HG02588 (cell line): ENCODE measurements at regions not wholly inside any gene's neighbourhood (a gene's known extent, or its start where the extent isn't known, plus 50 kb on each side); places are given as distances from the start of the nearest gene placed in this dataset.
"Not testable (repeated sequence)": the region's sequence is repeated elsewhere in the genome, so short reads cannot be mapped to it uniquely, and the experiment has no call there.

Source experiments
- ATAC-seq: cut with Tn5 transposase; IDR thresholded peaks from one replicate; pipeline ENCODE4 v1.9.1; 2021; ENCODE audit warnings: mild to moderate bottlenecking, moderate library complexity; ENCODE audit not compliant: unreplicated experiment

DNA sequence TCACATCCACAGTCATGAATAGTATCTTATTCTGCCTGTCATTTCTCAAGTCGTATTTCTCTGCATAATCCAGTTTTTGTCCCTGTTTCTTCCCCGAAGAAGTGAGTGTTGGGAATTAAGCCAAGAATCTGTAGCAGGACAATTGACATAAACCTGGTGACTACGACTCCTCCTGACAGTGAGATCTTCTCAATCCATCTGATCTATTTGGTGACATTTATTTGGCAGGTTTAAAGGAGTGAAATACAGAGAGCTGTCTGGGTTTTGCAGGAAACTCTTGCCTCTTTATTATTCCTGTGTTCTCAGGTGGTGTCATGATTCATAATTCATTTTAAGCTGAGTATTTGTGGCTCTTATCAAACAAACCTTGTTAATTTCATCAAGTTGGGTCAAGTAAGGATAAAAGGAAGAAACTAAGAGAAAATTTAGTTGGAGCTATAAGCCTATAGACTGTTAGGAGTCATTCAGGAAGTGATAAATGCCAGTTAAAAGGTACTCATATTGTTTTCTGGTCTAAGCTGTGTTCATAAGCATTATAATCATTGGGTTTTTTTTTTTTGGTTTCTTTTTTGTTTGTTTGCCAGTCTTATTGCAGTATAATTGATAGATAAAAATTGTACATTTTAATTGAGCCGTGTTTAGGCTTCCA lies 95.9 kb upstream of the PCSK1 start:
- no peak for ATAC-seq

DNA sequence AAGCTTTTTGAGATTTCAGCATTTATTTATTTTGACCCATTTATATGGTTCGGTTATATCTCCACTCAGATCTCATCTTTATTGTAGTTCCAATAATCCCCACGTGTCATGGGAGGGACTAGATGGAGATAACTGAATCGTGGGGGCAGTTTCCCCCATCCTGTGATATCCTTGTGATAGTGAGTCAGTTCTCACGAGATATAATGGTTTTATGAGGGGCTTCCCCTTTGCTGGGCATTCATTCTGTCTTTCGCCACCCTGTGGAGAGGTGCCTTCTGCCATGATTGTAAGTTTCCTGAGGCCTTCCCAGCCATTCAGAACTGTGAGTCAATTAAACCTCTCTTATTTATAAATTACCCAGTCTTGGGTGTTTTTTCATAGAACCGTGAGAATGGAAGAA lies 96.5 kb upstream of the PCSK1 start:
- no peak for ATAC-seq

DNA sequence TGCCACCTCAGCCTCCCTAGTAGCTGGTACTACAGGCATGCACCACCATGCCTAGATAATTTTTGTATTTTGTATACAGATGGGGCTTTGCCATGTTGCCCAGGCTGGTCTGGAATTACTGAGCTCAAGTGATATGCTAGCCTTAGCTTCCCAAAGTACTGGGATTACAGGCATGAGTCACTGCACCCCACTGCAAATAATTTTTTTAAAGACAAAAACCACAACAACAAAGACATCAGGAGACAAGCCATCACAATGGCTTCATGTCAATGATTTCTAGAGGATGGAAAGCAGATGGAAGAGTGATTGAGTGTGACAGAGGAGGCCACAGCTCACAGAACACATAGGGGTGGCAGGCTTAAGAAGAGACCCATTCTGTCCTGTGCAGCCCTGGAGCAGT lies 97.9 kb upstream of the PCSK1 start:
- ATAC-seq, result no peak

DNA sequence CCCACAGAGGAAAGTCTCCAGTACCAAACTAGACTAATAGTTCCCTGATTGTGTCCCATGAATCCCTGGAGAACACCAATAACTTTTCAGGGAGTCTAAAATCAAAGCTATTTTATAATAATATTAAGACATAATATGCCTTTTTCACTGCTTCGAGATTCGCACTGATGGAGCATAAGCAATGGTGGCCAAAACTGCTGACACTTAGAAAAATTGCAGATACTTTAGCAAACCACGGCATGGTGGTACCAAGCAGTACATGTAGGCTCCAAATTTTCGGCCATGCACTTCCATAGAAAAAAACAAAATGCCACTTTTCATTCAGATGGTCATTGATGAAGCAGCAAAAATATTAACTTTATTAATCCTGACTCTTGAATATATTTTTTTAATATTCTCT lies 100.3 kb upstream of the PCSK1 start:
- no peak for ATAC-seq

DNA sequence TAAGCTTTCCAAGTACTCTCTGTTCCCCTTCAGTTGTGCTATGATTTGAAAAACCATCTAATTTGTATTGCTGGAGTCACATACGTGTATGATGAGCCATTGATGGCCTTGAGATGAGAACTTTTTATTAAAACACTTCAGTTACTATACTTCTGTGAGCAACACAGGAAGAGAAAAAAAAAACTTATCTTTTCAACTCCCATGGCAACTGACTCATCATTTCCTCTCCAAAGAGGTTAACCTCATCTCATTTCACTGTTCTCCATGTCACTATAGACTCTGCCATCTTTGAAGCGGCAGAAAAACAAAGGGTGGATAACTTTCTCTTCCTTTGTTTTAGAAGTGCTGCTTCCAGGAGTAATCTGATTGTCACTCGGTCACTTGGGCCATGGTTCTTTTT lies 104.3 kb upstream of the PCSK1 start:
- ATAC-seq, result no peak

DNA sequence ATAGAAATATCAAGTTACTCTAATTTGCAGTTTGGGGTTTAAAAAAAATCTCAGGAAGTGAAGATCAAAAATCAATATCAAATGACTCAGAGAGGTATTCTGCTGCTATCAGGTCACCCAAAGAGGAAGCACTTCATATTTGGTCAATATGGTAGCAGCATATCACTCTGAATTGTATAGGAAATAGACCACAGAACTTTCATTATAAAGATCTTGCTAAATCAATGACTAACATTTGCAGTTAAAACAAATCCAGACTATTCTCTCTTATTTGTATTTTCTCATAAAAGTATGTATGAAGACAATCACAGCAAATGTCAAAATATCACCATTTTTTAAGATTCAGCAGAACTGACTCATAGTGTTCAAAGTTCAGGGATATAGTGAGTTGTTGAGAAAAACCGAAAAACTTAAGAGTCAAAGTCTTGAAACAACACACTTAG lies 105.8 kb upstream of the PCSK1 start:
- no peak for ATAC-seq

DNA sequence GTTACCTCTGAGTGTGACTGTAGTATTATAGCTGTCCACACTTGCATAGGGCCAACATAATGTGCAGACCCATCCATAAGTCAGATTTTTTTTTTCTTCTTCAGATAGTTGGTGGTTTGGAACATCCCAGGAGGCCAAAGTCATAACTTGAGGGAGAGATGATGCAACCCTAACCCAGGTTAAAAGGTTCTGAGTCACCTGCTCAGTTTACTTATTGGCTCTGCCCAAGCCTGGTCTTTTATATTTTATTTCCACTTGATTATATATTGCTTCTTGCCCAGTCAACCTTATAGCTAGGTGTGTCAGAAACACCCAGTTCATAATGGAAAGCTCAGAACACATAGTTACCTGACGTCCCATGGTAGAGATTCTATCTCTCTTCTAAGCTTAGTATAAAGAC lies 113.1 kb upstream of the PCSK1 start:
- ATAC-seq, result no peak

DNA sequence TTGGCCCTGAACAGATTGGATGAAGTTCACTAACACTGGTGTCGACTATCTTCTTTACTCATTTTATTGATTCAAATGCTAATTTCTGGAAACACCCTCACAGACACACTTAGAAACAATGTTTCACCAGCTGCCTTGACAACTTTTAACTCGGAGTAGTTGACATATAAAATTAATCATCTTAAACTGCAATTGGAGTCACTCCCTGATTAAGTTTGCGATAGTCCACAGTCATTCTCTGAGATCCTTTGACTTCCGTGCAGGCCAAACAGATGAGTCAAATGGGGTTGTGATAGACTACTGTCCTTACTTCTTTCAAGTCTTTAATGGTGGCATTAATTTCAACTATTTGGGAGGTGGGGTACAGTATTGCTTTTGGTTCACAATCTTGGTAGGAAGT lies 114.4 kb upstream of the PCSK1 start:
- ATAC-seq, result no peak

DNA sequence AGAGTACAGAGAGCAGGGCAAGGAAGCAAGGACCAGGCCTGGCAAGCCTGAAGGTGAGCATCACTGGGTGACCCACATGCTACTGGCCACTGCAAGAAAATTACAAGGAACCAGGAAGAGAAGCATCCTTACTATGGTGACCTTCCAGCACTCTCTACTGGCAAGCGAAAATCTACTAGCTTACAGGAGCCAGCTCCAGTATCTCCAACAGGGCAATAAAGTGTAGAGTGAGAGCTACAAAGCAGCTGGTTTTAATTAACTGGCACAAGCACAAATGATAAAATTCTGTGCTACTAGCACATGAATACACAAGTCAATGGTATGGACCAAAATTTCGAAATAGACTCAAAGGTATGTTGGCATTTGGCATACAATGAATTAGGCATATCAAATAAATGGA lies 113.3 kb upstream of the CAST start:
- ATAC-seq, result no peak

DNA sequence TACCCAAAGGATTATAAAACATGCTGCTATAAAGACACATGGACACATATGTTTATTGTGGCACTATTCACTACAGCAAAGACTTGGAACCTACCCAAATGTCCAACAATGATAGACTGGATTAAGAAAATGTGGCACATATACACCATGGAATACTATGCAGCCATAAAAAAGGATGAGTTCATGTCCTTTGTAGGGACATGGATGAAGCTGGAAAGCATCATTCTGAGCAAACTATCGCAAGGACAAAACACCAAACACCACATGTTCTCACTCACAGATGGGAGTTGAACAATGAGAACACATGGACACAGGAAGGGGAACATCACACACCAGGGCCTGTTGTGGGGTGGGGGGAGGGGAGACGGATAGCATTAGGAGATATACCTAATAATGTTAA lies 101.3 kb upstream of the CAST start:
- not testable (repeated sequence) for ATAC-seq

DNA sequence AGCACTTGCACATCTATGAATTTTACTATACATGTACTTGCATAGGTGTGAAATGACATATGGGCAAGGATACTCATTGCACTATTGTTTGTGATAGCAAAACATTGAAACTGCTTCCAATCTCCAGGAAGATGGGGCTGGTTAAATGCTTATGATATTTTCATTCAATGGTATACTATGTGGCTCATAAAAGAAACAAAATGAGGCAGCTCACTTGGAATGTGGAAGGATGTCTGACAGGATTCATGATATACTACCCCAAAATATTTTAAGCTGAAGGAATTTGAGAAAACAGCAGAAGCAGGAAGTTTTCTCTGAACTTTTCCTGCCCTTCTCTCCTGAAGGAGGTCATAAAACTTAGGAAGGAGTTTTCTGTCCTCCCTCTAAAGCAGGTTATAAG lies 99.6 kb upstream of the CAST start:
- no peak for ATAC-seq

DNA sequence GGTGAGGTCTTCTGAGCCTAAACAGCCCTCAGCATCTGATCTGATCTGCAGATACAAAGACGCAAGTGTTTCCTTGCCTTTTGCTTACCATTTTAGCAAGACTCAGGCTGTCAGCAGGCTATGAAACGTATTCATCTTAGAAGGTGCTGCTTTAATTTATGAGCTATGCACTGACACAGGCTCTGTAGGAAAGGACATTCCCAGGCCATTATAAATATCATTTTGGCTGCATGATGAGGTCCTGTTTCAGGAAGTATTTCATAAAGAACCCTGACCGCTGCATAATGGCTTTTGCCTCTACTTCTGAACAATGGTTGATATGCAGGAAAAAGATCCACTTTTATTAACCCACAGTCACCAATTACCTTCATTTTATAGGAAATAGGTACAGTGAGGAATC lies 98.4 kb upstream of the CAST start:
- ATAC-seq, result no peak

DNA sequence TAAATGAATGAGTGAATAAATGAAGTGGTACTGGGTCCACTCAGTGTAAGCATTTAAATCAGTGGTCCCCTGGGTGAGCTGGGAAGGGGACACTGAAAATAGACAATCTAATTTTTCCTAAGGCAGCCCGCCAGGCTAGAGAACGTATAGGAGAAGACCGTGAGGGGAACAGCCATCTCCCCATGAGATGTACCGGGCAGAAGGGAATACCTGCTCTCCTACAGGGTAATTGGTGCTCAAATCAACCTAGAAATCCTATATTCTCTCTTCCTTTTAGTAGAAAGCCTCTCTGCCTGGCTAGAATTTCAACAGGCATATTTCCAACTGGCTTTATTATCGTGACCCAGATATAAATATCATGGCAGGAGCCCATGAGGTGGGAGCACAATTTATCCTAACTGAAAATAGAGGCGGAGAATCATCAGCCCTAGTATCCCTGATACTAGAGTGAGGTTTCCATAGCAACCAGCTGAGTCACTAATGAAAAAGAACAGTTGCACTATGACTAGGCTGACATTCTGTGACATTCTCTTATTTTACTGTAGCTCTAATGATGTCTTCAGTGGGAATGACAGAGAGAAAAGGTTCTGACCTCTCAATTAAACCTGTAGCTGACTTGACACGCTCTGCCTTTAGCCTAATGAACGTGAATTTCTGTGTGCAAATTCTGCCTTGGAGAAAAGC lies 96.5 kb upstream of the CAST start:
- no peak for ATAC-seq

DNA sequence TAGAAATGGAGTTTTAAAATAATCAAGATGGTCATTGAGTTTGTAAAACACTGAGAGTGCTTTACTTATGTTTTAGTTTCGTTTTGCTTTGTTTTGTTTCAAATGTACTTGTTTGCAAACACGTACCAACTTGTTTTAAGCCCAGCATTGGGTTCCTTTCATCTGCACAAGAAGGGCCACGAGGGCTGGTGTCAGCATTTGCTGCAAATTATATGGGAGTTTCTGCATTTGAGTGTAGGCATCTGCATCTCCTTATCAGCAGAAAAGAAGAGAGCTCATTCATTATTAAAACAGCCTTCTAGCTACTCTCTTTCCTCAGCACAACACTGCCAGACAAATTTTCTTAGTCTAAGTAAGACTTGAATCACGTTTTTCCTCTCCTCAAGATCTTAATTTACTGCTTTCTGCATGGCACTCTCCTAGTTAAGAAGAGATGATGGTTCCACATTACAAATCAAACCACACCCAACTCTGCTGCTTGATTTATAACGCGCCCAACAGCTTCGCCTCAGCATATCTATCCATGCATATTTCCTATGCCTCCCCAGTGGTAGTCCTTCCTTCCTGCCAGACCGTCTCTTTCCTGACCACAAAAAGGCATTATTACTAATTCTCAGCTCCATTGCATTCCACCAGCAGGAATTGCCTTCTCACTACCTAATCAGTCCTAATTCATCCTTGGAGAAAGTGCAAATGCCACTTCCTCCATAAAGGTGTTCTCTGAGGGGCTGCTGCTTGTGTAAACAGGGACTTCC lies 95.2 kb upstream of the CAST start:
- no peak for ATAC-seq

DNA sequence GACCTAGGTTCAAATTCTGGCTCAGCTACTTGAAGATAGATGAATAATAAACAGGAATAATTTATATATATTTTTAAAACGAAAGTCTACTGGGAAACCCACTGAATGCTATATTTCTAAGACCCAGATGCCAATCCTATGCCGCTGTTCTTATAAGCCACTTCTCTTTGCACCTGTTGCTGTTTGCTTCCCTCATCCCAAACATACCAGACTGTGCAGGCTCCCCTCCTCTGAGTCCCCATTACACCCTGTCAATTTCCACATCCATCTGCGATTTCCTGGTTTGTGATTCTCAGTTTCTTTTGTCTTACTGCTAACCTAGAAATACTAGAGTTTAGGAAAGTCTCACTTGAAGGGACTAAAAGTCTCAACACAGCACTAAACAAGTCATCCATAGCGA lies 92.8 kb upstream of the CAST start:
- no peak for ATAC-seq

DNA sequence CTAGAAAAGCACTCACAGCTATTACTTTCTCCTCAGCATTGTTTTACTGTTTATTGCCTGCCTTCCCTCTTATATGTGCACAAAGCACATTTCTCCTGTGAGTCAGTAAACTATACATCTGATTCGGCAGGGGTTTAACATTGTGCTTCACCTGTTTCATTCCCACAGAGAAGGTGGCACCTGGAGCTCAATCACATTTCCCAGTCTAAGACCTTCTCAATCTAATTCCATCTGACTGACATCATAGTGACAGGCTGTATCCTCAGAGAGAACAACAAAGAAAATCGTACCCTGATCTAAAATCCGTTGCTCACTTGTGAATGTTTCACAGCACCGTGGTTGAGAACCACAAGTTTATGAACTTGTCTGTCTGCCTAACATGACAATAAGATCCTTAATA lies 92.4 kb upstream of the CAST start:
- no peak for ATAC-seq

DNA sequence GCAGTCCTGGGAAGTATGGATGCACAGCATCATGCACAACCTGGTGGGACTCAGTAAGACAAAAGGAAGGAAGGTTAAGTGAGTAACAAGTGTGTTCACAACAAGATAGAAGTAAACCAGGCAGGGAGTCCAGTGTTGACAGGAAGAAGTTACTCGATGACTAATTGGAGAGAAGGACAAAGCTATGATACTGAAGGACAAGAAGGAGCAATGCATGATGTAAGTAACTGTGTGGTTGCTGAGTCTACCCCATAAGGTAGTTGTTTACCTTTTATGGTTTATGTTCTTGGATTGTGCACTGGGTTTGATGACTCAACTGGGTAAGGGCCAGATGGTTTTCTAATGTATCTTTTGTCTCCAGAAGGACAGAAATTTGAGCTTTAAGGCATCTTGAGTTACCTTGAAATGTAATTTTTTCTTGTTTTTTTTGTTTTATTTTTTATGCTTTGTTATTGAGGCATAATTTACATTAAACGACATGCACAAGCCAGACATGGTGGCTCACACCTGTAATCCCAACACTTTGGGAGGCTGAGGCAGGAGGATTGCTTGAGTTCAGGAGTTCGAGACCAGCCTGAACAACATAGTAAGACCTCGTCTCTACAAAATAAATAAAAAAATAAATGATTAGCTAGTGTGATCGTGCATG lies 89.2 kb upstream of the CAST start:
- ATAC-seq, result no peak

DNA sequence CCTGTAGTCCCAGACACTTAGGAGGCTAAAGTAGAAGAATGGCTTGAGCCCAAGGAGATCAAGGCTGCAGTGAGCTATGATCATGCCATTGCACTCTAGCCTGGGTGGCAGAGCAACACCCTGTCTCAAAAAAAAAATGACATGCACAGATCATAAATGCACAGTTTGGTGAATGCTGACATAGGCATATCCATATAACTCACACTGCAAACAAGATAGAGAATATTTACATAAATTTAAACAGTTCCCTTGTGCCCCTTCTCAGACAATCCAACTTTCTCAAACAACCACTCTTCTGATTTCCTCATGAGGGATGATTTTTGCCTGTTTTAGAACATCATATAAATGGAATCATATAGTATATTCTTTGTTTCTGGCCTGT lies 88.7 kb upstream of the CAST start:
- no peak for ATAC-seq

DNA sequence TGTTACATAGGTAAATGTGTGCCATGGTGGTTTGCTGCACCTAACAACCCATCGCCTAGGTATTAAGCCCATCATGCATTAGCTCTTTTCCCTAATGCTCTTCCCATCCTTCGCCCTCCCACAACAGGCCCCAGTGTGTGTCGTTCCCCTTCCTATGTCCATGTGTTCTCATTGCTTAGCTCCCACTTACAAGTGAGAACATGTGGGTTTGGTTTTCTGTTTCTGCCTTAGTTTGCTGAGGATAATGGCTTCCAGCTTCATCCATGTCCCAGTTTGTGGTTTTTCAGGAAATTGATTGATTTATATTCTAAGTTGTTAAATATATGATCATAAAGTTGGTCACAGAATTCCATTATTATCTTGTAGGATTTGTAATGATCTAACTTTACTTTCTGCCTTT lies 85.3 kb upstream of the CAST start:
- no peak for ATAC-seq

DNA sequence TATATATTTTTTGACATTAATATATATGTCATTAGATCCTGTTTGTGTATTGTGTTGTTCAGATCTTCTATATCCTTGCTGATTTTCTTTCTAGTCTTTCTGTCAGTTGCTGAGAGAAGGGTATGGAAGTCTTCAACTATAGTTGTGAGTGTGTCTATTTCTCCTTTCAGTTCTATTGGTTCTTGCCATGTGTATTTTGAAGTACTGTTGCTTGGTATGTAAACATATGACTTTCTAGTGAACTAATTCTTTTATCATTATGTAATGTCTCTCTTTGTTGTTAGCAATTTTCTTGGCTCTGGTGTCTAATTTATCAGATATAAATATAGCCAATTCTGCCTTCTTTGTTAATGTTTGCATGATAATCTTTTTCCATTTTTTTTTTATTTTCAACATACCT lies 84.3 kb upstream of the CAST start:
- no peak for ATAC-seq

DNA sequence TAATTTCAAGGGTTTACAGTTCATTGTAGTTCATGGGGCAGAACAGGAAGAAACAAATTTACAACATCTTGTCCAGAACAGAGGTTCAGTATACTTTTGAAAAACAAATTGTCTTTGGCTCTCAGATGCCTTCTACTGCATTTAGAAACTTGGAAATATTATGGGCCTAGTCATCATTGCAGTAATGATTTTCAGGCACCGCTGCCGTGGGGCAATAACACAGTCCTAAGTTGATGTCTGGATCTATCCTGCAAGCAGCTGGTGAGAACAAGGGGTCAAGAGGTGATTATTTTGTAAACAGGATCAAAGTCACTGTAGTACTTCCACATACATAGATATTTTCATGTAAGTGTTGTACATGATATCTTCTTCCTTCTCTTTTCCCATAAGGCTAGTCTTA lies 82.5 kb upstream of the CAST start:
- ATAC-seq, result no peak

DNA sequence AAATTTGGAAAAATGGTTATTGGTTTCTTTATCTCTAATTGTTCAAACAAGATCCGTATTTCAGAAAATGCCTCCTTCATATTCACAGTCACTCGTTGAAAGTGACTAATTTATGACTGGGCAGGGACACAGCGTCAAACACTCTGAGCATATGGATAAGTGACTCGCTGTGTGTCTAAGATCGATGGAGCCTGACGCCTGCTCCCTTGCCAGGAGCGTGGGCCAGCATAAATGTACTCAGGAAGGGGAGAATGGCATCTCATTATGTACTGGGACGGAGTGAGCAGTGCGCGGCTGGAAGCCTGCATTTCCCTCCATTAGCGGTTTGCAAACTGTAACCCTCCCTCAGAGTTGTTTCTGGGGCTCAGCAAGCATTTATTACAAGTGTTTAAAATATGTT lies 79.8 kb upstream of the CAST start:
- ATAC-seq, result no peak
